GM23338 (cell line): ENCODE measurements at regions not wholly inside any gene's neighbourhood (a gene's known extent, or its start where the extent isn't known, plus 50 kb on each side); places are given as distances from the start of the nearest gene placed in this dataset.

Experiments used
- CTCF ChIP-seq, 2 experiments: fragments of 200-600 bp in 1 of 2; sonication (generic) in 1 of 2; conservative IDR thresholded peaks; 2 replicates each; pipeline versions ENCODE4 v1.5.1 to v1.6.1; 2016 to 2017; ENCODE audit warnings: antibody characterized with exemption in 2 of 2, low read depth in 2 of 2, mild to moderate bottlenecking in 2 of 2, moderate library complexity in 1 of 2
- JUNB ChIP-seq: IDR thresholded peaks from one replicate; pipeline ENCODE4 v1.6.1; 2016; ENCODE audit warnings: antibody characterized with exemption; ENCODE audit not compliant: unreplicated experiment
- POLR2AphosphoS5 ChIP-seq: IDR thresholded peaks from 2 replicates; pipeline ENCODE4 v1.6.1; 2016; ENCODE audit warnings: antibody characterized with exemption, low read depth

- TF ChIP-seq CTCF (conservative IDR thresholded peaks at IDR 0.05; ENCODE audit: low read depth in 2 of 2) = no peak
- no peak for TF ChIP-seq JUNB
- TF ChIP-seq POLR2AphosphoS5 = no peak
Observed at GRCh38 chr14:34160619-34161018, 209.7 kb upstream of the EGLN3 start.
